Liver (tissue), 3 donors: ENCODE measurements at regions not wholly inside any gene's neighbourhood (a gene's known extent, or its start where the extent isn't known, plus 50 kb on each side); places are given as distances from the start of the nearest gene placed in this dataset.

Experiments used
- CTCF ChIP-seq: fragments of 150-350 bp; IDR thresholded peaks from 2 replicates; pipeline ENCODE4 v1.5.1; 2017; ENCODE audit warnings: improper control_type of control experiment, low read depth, low read length; ENCODE audit not compliant: missing input control
- FOXA2 ChIP-seq: IDR thresholded peaks from 2 replicates; pipeline ENCODE4 v1.6.1; 2016; ENCODE audit warnings: antibody characterized with exemption
- RAD21 ChIP-seq, 2 donors: IDR thresholded peaks; 2 replicates each; pipeline ENCODE4 v1.6.1; 2016; ENCODE audit warnings: antibody characterized with exemption in 2 of 2, mild to moderate bottlenecking in 2 of 2
- SP1 ChIP-seq: IDR thresholded peaks from 2 replicates; pipeline ENCODE4 v1.6.1; 2018; ENCODE audit warnings: antibody characterized with exemption, mild to moderate bottlenecking
- YY1 ChIP-seq: IDR thresholded peaks from 2 replicates; pipeline ENCODE4 v1.6.1; 2016; ENCODE audit warnings: antibody characterized with exemption, mild to moderate bottlenecking
- donor health status: healthy.
- donor health status: healthy.

GRCh38 chr2:234374736-234375135 lies 122.1 kb downstream of the ARL4C start:
- TF ChIP-seq CTCF (no peak), RAD21 (IDR thresholded peaks at IDR 0.05) (no peak), YY1 (no peak), FOXA2 (no peak), SP1 (no peak)
